ENCODE measurements at regions not wholly inside any gene's neighbourhood (a gene's known extent, or its start where the extent isn't known, plus 50 kb on each side); places are given as distances from the start of the nearest gene placed in this dataset.

DNA sequence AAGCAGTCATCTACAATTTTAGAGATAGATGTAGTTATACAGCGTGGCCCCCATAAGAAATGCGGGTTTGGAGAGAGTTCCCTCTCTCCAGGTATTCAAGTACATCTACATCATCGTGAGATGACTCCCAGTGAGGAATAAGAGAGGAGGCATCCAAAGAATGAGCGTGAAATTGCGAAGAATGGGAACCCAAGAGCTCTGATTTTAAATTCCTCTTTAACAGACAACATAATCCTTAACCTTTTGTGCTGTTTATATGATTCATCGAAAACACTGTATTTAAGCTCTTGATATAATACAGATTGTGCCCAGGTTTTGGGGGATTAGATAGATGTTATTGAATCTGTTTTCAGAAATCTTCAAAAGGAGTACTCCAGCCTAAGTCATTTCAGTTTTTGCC, 161.5 kb downstream of the COG6 start:
- 97 to 98% methylated on average over 6 of the region's 6 CpGs for WGBS, 2 donors

GRCh38 chr13:39818953-39819352, 163.5 kb downstream of the COG6 start:
- WGBS, 2 donors = 74 to 89% methylated on average over 5 of the region's 5 CpGs
- ATAC-seq = no peak
- TF ChIP-seq, protein P1, sequence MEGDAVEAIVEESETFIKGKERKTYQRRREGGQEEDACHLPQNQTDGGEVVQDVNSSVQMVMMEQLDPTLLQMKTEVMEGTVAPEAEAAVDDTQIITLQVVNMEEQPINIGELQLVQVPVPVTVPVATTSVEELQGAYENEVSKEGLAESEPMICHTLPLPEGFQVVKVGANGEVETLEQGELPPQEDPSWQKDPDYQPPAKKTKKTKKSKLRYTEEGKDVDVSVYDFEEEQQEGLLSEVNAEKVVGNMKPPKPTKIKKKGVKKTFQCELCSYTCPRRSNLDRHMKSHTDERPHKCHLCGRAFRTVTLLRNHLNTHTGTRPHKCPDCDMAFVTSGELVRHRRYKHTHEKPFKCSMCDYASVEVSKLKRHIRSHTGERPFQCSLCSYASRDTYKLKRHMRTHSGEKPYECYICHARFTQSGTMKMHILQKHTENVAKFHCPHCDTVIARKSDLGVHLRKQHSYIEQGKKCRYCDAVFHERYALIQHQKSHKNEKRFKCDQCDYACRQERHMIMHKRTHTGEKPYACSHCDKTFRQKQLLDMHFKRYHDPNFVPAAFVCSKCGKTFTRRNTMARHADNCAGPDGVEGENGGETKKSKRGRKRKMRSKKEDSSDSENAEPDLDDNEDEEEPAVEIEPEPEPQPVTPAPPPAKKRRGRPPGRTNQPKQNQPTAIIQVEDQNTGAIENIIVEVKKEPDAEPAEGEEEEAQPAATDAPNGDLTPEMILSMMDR (IDR thresholded peaks at IDR 0.05) = no peak

More for the DNA sequence above, 161.5 kb downstream of the COG6 start:
- ATAC-seq (no peak), DNase-seq (no peak)
- Histone ChIP-seq H3K9me3 (no peaks in the 10 kb centered on the region), H3K36me3 (no peaks in the 10 kb centered on the region), H3K4me3 (no peak overlapping the region), H3K27me3 (no peaks in the 10 kb centered on the region), H3K27ac (no peak overlapping the region), H3K4me1 (peaks cover 0 to under 1% (median 0%) of the 10 kb centered on the region in 9 donors)
- intact Hi-C loops (cut with DNase I) = no loop called here
- TF ChIP-seq, protein P1 (IDR thresholded peaks at IDR 0.05) = no peak

DNA sequence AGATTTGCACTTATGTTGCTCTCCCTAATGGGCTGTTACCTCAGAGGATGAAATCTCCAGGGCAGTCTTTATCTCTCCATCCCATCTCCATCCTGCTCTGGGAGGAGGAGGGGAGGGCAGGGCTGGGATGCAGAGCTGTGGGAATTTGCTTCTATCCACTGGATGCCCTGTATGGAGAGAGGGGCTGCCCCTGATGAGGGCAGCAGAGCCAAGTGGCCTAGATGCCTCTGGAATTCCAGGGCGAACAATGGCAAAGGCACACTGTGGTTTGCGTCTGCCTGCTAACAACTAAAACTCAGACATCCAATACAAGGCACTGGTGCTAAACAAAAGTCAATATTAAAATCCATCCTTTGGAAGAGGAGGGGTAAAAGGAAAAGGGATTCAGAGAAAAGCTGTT, 165.1 kb downstream of the COG6 start:
- DNase-seq (no peak), ATAC-seq (no peak)
- no peak overlapping the region for H3K27ac ChIP-seq
- TF ChIP-seq, protein P1 (IDR thresholded peaks at IDR 0.05) = no peak
- H3K4me3 ChIP-seq = no peak overlapping the region
- no peaks in the 10 kb centered on the region for H3K9me3 ChIP-seq
- 74 to 89% methylated on average over 2 of the region's 2 CpGs for WGBS, 2 donors
- H3K4me1 ChIP-seq = peaks cover 0 to 4% (median 0%) of the 10 kb centered on the region in 9 donors
- H3K27me3 ChIP-seq = no peaks in the 10 kb centered on the region
- intact Hi-C loops (cut with DNase I) = no loop called here
- H3K36me3 ChIP-seq = no peaks in the 10 kb centered on the region

More at GRCh38 chr13:39818953-39819352, 163.5 kb downstream of the COG6 start:
- DNase-seq = no peak
- Histone ChIP-seq H3K27me3 (no peaks in the 10 kb centered on the region), H3K36me3 (no peaks in the 10 kb centered on the region), H3K4me3 (no peak overlapping the region), H3K9me3 (no peaks in the 10 kb centered on the region), H3K27ac (no peak overlapping the region), H3K4me1 (peaks cover 0 to 4% (median 0%) of the 10 kb centered on the region in 9 donors)
- intact Hi-C loops (cut with DNase I) = no loop called here

DNA sequence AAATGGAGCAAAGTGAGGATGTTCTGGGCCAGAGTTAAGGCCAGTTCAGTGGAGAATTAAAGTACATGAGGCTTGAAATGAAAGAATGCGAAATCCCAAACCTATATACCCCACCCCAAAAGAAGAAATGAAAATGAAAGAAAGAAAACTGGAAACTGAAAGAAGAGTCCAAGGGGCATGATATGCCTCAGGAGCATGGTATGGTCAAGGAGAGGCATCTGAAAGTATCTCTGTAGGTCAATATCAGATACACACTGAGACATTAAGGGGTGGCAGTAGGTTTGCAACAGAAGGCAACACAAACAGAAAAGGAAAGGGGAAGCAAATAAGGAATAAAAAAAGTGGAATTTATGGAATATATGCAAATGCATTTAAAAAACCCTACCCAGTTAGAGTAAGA, 166.5 kb downstream of the COG6 start:
- H3K9me3 ChIP-seq = no peaks in the 10 kb centered on the region
- DNase-seq = no peak
- ATAC-seq = no peak
- no peak overlapping the region for H3K4me3 ChIP-seq
- H3K27ac ChIP-seq = no peak overlapping the region
- peaks cover 0 to 4% (median 0%) of the 10 kb centered on the region in 9 donors for H3K4me1 ChIP-seq
- peaks cover 0 to 3% (median 0%) of the 10 kb centered on the region in 7 donors for H3K27me3 ChIP-seq
- H3K36me3 ChIP-seq = no peaks in the 10 kb centered on the region
- TF ChIP-seq, protein P1 (IDR thresholded peaks at IDR 0.05) = no peak
- WGBS, 2 donors = 93 to 96% methylated on average over 1 of the region's 1 CpG
- intact Hi-C loops (cut with DNase I) = no loop called here

Measured in heart right ventricle (tissue), 16 donors.